AG08395 (cell line): ENCODE measurements at regions not wholly inside any gene's neighbourhood (a gene's known extent, or its start where the extent isn't known, plus 50 kb on each side); places are given as distances from the start of the nearest gene placed in this dataset.
"Not testable (repeated sequence)": the region's sequence is repeated elsewhere in the genome, so short reads cannot be mapped to it uniquely, and the experiment has no call there.

ENCODE experiments used
- DNase-seq: peaks from one replicate; pipeline ENCODE4 v3.0.0; 2012; ENCODE audit warnings: mixed read lengths, low spot score

DNA sequence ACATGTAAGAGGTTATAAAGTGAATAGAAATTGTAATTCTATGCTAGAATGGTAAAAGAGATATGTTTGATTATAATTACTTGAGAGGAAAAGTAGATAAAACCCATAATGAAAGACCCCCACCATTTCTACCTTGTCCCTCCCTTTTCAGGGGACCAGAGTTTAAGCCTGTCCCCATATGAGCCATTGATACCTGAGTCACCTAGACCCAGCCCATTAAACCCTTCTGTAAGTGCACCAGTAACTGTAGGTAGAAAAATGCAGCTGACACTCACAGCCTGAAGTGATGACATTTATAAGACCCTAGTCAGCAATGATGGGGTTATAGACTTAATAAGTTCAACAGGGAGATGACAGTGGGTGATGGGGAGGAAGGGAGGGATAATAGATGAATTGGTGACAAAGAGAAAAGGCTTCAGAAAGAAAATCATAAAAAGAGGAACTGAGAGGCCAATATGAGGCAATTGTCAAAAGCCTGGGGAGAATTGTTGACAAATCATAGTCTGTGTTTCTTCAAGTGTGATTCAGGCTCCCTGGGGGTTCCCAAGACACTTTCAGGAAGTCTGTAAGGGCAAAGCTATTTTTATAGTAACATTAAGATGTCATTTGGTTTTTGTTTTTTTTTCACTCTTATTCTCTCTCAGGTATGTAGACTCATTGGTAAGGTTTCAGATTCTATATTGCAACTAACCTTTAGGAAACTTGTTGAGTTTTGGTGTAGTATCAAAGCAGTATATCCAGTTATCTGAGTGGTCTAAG, 544.2 kb downstream of the SATB2 start:
- DNase-seq = peak; percentile 8

DNA sequence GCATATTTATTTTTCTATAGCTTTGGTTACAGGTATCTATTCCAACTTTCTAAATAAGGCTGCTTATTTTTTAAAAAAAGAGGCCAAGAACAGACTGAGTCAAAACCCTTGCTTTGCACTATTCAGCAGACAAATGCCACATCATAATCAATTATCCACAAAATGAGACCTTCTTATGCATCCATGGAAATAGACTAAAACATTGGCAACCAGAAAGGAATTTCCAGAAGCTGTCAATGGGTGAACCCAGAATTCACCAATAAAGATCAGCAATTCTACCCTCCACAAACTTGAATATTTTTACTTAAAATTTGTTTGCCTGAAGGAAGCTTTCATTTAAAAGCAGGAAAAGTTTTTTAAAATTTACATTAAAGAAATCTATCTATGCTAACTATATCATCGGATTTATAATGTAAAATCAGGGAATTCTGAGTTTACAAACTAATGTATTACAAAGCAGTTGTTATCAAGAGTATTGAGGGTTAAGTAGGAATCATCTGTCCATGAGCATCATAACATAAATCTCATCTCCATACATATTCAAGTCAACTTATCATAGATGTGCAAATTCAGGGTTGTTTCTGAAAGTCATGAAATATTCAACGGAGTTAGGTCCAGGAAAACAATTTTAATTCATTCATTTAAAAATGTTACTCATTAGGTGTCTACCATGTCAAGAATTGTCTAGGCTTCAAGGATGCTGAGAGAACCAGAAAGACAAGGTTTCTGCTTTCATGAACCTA, 548.0 kb downstream of the SATB2 start:
- DNase-seq = no peak

DNA sequence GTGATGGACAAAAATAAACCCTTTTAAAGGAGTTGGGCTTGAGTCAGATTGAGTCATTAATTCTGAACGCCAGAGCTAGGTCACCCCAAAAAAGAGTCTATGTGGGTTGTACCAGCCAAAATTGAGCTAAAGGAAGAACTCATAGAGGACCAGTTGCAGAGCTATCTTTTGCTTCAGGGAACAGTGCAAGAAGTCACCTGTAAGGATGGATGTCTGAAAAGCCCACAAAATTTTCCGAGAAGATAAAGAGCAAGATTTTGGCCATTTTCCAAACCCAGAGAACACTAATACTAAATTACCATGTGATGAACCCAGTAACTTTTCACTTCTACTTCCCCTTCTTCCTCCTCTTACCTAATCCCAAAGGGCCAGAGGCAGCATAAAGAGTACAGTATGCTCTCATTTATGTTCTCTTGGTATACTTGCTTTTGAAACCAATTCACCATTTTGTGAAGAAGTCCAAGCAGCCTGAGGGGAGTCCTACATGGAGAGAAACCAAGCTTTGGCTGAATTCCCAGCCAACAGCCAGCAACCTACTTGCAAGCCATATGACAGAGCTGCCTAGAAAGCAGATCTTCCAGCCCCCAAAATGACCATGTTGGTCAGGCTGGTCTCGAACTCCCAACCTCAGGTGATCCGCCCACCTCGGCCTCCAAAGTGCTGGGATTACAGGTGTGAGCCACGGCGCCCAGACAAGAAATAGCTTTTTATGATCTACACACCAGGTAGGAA, 551.7 kb downstream of the SATB2 start:
- no peak for DNase-seq

DNA sequence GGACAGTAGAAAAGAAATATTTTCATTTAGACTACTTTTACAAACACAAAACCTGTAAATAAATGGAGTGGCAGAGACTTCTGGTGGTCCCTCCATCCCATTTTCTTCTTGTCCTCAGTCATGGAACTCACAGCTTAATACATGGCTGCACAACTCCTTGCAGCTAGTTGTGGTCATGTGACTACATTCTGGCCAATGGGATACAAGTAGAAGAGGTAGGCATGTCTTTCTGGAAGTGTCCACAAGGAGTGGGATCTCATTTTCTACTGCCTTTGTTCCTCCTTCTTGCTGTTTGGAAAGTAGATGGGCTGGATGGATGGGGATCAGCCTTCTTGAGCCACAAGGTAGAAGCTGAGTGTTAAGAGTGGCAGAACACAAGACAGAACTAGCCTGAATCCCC, 555.8 kb downstream of the SATB2 start:
- no peak for DNase-seq

DNA sequence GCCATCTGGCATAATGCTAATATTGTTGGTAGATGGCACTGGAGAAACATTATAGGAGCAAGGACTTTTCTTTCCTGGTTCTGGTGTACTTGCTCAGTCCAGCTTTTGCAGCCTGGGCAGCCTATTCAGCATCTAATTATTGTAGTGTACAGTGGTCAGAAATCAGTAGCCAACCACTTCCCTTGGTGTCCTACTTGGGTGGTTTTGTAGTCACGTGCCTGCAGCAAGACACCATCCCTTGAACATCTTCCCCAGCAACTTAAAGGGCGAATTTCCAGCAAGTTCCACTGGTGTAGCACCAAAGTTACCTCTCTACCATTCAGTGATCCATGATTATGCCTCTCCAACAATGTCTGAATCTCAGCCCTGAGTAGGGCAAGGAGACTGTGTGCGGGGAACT, 557.6 kb downstream of the SATB2 start:
- no peak for DNase-seq

DNA sequence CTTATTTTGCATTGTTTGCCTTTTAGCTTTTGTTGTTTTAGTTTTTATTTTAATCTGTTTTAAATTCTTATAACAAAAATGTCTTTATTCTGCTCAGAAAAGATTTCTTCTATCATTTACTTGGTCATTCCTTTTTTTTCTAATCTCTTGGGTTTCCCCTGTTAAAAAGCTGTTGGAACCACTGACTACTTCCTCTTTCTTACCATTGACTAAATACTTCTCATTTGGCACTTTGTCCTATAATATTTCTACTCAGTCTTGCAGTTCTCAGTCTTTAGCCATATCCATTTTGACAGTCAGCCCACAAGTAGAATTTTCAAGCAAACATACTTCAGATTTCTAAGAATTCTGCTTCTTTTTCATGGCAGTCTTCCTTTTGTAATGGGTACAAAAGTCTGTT, 567.2 kb downstream of the SATB2 start:
- no peak for DNase-seq

DNA sequence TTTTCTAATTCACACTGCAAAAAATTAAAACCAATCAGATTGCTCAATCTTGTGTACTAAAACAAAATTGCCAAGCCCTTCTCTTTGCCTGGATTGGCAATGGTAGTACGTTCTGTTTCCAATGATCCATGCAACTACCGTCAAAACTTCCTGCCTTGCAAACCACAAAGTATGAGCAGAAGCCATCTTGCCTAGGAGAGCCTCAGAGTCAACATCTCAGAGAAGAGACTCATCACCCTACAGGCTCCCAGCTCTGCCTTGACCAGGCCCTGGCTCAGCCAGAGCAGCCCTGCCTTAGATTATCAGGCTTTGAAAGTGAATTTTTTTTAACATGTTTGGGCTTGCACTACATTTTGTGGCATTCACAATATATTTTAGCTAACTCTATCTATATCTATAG, 574.1 kb downstream of the SATB2 start:
- peak; percentile 26 for DNase-seq

DNA sequence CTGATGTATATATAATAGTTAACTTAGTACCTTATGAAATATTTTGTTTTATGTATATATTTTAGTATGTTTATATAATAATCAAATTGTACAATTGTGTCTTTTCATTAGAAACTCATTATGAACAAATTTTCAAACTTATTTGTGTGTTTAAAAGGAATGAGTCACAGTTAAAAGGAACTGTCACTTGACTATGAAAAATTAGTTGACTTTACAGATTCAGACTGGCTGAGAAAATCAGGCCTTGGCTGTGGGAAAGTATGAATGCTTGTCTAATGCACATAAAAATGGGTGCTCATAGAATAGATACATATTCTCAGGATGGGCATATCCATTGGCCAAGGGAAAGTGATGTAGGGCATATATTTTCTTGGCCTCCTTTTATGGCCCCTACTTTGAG, 576.8 kb downstream of the SATB2 start:
- no peak for DNase-seq

DNA sequence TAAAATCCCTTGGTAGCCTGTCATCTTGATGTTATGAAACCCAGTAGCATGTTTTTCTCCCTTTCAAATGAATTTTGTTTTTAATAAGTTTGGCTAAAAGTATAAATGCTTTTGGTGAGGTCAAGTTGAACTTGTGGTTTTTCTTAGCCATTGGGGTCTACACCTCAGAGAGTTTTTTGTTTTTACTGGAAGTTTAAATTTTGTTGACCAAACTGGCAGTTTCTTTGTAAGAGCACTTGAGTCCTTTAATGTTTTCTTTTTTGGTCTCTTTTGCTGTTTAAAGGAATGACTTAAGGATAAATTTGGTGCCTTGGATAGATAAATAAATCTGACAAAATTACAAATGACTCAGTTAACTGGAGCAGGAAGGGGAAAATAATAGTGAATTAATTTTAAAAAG, 577.3 kb downstream of the SATB2 start:
- DNase-seq = no peak

DNA sequence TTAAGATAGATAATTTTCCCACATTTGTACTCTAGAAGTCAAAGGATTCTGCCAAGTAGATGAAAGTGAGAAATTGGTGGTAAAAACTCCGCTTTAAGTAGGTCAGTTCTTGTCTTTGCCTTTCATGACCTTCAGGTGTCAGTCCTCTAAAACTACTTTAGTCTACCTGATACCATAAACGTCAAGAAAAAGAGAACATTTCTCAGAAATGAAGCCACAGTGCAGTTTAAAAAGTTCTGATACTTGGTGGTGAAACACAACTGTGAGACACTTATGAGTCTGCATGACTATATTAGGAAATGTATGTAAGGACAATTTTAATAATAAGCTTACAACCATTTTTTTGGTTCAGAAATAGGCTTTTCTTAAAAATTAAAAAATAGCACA, 583.3 kb downstream of the SATB2 start:
- no peak for DNase-seq

DNA sequence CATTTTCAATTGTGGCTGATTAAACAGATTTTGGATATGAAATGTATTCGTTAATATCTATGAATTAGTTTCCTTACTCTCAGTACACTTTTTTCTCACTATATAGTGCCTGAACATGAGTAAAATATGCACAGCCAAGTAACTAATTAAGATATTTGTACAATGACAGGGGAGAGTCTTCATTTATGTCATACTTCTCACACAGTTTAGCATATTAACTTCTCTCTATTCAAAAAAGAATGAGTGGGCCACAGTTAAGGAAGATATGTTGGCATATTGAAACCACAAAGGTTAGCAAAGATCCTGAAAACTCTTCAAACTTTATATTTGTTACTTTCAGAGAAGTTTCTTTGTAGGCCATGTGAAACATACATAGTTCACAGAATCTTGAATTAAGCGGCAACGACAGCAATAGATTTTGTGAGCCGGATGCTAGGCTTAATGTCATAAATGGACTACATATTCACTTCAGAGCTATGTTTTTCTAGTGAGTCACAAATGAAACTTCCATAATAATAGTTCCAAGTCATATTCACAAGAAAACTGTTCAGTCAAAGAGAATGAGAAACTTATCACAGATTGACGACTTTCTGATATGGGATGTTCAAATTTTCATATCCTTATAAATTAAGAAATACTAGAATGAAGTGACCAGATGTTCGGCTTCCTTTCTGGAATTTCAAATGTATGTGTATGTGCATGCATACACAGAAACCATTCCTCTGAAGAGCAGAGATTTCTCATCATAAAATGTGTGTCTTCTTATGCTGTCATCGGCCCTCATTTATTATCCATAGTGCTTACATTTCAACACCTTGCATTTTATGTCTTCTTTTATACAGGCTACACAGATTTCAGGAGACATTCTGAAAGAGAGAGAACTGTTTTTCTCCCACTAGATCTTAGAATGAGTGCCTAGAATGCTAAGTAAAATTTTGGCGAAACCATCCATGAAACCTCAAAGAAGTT, 584.0 kb downstream of the SATB2 start:
- DNase-seq = peak; percentile 29

DNA sequence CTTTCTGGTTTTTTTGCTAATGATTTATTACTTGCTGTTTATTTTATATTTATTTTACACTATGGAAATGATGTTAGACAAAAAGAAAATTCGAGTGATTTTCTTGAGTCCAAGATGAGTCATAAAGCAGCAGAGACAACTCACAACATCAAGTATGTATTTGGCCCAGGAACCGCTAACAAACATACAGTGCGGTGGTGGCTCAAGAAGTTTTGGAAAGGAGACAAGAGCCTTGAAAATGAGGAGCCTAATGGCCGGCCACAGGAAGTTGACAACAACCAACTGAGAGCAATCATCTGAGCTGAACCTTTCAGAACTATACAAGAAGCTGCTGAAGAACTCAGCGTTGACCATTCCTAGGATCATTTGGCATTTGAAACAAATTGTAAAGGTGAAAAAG, 594.1 kb downstream of the SATB2 start:
- DNase-seq = no peak

DNA sequence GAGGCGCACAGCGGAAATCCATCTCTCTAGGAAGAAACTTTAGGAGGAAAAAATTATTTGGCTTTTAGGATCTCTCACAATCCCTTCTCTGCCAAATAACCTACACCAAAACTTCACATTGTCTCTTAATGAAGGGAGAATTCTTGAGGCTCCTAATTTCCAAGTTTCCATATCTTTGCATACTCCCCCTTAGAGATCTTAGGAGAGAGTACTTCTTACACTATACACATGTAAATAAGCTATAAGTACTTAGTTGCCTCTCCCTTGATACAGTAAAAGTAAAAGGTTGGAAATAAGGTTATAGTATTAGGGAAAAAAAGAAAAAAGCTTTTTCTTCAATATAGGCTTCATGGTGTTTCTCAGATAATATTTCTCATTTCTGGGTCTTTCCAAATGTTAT, 596.7 kb downstream of the SATB2 start:
- DNase-seq = no peak

DNA sequence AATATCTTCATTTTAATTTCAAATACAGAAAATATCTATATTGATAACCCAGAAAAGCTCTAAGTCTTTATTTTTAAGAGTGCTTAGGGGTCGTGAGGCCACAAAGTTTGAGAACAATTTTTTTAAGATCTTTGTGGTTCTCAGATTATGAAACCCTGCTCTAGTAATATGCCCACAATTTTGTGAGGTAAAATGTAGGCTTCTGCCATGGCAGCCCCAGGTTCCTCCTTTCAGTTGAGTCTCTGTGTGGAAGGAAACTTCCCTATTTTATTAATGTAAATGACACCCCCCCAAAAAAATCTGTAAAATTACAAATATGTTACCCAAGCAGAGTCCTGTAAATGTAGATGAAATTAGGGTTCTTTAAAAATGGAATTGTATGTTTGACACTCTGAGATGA, 600.5 kb downstream of the SATB2 start:
- DNase-seq = no peak

DNA sequence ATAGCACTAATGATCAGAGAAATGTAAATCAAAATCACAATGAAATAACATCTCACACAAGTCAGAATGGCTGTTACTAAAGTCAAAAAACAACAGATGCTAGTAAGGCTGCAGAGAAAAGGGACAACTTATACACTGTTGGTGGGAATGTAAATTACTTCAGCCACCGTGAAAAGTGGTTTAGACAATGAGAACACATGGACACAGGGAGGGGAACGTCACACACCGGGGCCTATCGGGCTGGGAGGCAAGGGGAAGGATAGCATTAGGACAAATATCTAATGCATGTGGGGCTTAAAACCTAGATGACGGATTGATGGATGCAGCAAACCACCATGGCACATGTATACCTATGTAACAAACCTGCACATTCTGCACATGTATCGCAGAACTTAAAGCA, 602.0 kb downstream of the SATB2 start:
- not testable (repeated sequence) for DNase-seq

DNA sequence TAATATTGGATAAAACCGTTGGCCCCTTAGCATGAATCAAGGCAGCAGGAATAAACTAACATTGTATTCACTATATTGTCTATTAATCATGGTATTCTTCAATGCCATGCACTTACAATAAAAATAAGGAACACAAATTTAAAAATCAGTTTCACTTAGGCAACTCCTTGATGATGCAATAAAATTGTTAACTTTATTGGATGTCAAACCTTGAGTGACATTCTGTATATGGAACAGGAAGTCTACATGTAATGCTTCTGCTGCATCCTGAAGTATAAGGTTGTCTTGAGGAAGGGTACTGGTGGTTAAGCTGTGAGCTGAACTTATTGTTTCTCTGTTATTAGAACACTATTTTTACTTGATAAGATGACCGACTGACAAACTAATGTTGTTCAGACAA, 605.5 kb downstream of the SATB2 start:
- no peak for DNase-seq

DNA sequence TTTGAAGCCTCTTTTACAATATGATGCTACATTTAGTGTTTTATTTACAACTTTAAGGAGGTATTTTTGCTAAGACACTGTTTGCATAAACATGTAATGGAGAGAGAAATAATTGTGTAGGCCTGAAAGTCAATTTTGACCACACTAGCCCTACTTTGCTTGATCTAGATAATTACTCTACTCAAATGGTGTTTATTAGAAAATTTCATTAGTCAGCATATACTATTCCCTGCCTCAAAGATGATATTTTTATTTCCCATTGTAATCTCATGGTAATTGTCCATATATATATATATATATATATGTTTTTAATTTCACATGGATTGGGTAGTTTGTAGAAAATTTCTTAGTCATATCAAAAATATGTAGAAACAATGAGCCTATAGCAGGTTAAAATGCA, 632.2 kb downstream of the SATB2 start:
- no peak for DNase-seq

DNA sequence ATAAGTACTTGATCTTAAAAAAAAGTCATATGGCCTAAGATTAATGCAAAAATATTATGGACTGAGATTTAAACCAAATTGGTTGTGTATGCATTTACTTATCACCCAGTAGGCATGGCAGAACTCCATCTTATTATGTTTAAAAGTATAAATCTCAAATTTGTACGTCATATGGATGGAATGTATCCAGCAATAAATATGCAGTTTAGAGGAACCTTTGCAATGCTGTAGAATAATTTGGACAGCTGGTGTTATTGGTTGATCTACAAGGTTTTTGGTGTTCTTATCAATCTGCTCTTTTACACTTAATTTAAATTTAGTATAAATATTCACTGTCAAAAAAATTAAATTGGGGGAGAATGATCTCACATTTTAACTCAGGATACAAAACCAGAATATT, 640.2 kb downstream of the SATB2 start:
- DNase-seq = no peak

DNA sequence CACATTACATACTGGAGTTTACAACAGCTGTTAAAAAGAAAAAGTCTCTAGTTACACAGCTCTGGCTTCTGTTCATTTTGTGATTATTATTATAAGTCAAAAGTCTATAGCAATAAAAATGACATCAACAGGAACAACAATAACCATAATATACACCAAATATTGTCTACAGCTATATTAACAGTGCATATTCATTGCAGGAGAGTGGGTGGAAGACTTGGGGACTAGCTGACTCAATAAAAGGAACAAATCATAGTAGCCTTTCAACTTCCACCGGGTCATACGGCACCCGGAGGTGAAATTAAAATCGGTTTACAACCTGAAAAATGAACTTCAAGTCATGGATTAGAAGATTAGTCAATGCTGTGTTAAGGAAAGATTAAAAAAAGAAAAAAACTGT, 642.1 kb downstream of the SATB2 start:
- DNase-seq = no peak

DNA sequence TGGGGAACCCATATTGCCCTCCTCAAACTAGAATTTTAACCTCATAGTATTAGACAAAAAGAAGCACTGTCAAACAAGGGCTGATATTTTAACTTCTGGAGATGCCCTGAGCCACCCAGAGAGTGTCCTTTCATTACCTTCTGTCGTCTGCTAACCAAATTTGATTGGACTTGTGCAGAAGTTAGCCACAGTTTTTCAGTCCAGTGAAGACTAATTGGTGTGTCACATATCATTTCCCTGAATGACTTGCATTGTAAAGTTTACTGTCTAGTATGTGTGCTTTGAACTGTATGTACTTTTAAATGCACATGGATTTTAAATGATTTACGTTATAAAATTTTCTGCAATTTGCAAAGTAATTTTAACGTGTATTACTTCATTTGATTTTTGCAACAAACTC, 646.5 kb downstream of the SATB2 start:
- no peak for DNase-seq

DNA sequence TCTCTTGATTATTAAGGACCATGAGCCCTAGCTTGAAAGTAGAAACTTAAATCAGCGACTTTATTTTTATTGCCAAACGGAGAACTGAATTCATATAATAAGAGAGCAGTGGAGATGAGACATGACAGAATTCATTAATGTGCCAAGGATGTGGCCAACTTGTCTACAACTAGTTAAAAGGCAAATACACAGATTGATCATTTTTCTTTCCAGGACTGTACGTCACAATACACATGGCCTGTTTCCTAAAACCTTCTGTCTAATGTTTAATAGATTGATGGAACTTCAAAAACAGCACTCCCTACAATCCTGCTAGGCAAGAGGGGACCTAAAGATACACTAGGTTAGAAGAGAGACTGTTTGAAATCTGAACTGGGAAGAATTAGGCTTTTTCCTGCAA, 647.8 kb downstream of the SATB2 start:
- no peak for DNase-seq

DNA sequence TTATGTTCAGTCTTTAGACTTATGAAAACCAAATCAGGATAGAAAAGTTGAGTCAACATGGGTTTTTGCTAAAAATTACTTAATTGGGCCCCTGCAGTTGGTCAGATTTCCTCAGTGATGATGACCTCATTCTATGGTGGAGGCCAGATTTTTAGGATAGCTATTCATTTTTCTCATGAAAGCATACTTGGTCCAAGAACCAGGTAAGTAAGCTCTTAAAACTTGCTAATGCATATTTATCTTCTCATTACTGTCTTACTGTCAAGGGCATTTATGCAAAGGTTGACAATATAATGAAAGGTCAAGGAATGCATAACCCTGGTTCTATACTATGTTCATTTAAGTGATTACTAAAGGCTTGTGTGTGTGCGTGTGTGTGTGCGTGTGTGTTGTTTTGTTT, 650.6 kb downstream of the SATB2 start:
- DNase-seq = peak; percentile 31
